ENCODE measurements at regions not wholly inside any gene's neighbourhood (a gene's known extent, or its start where the extent isn't known, plus 50 kb on each side); places are given as distances from the start of the nearest gene placed in this dataset.

DNA sequence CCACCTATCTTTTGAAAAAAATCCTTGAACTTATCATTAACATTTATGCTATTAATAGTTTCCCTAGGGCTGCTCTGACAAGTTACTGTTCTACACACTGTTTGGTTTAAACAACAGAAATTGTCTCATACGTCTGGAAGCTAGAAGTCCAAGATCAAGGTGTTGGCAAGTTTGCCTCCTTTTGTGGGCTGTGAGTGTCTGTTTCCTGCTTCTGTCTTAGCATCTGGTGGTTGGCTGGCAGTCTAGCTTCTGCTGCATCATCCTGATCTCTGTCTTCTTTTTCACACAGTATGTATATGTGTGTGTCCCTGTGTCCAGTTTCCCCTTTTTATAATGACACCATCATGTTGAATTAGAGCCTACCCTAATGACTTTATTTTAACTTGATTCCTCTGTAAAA lies 154.8 kb downstream of the RPS12 start:
- no peak overlapping the region for H3K27ac ChIP-seq (ENCODE audit: low read depth in 2 of 2, low read length in 2 of 2)
- H3K9me3 ChIP-seq (ENCODE audit: control insufficient read depth in 2 of 2, low read length in 2 of 2): no peaks in the 10 kb centered on the region
- H3K36me3 ChIP-seq (ENCODE audit: control insufficient read depth in 2 of 2, insufficient read depth in 2 of 2, low read length in 2 of 2): no peaks in the 10 kb centered on the region
- H3K4me3 ChIP-seq (ENCODE audit: low read length in 2 of 2): no peak overlapping the region
- no peaks in the 10 kb centered on the region for H3K27me3 ChIP-seq (ENCODE audit: control insufficient read depth in 2 of 2, insufficient read depth in 2 of 2, low read length in 2 of 2)
- H3K9ac ChIP-seq (ENCODE audit: low read depth in 1 of 2, low read length in 2 of 2): no peak overlapping the region
- no peaks in the 10 kb centered on the region for H3K4me1 ChIP-seq (ENCODE audit: control insufficient read depth in 2 of 2, insufficient read depth in 2 of 2, low read length in 2 of 2)

DNA sequence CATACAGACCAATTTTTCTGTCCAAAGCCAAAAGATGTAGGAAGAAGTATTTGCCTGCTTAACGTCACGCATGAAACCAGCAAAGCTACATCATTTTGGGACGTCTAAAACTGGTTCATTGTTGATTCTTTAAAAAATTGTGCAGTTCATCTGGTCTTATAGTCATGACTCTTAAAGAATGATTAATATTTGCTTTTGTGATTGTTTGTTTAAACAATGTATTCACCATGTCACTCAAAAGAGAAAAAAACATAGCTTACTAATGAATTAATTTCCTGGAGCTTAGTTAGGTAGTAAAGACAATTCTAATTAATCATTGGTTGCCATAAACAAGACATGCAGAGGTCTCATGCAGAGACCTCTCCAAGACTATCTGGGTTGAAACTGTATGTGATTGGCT lies 157.3 kb downstream of the RPS12 start:
- Histone ChIP-seq H3K27me3 (ENCODE audit: control insufficient read depth in 2 of 2, insufficient read depth in 2 of 2, low read length in 2 of 2) (no peaks in the 10 kb centered on the region), H3K9me3 (ENCODE audit: control insufficient read depth in 2 of 2, low read length in 2 of 2) (no peaks in the 10 kb centered on the region), H3K9ac (ENCODE audit: low read depth in 1 of 2, low read length in 2 of 2) (no peak overlapping the region), H3K4me1 (ENCODE audit: control insufficient read depth in 2 of 2, insufficient read depth in 2 of 2, low read length in 2 of 2) (no peaks in the 10 kb centered on the region), H3K27ac (ENCODE audit: low read depth in 2 of 2, low read length in 2 of 2) (no peak overlapping the region), H3K4me3 (ENCODE audit: low read length in 2 of 2) (no peak overlapping the region), H3K36me3 (ENCODE audit: control insufficient read depth in 2 of 2, insufficient read depth in 2 of 2, low read length in 2 of 2) (no peaks in the 10 kb centered on the region)

DNA sequence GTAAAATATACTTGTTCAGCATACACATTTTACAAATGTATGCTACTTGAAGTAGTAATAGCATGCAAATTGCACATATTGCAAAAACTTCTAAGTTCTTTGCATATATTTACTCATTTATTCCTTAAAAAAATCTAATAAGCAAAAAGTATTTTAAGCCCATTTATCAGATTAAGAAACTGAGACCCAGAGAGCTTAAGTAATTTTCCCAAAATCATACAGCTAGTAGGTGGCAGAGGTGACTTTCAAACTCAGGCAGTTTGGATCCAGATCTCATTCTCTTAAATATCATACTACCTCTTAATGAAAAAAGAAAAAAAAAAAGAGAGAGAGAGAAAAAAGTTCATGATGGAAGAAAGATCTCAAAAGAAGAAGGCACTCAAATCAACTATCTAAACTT lies 157.9 kb downstream of the RPS12 start:
- Histone ChIP-seq H3K4me3 (ENCODE audit: low read length in 2 of 2) (no peak overlapping the region), H3K27ac (ENCODE audit: low read depth in 2 of 2, low read length in 2 of 2) (no peak overlapping the region), H3K9ac (ENCODE audit: low read depth in 1 of 2, low read length in 2 of 2) (no peak overlapping the region), H3K9me3 (ENCODE audit: control insufficient read depth in 2 of 2, low read length in 2 of 2) (no peaks in the 10 kb centered on the region), H3K36me3 (ENCODE audit: control insufficient read depth in 2 of 2, insufficient read depth in 2 of 2, low read length in 2 of 2) (no peaks in the 10 kb centered on the region), H3K4me1 (ENCODE audit: control insufficient read depth in 2 of 2, insufficient read depth in 2 of 2, low read length in 2 of 2) (no peaks in the 10 kb centered on the region), H3K27me3 (ENCODE audit: control insufficient read depth in 2 of 2, insufficient read depth in 2 of 2, low read length in 2 of 2) (no peaks in the 10 kb centered on the region)

DNA sequence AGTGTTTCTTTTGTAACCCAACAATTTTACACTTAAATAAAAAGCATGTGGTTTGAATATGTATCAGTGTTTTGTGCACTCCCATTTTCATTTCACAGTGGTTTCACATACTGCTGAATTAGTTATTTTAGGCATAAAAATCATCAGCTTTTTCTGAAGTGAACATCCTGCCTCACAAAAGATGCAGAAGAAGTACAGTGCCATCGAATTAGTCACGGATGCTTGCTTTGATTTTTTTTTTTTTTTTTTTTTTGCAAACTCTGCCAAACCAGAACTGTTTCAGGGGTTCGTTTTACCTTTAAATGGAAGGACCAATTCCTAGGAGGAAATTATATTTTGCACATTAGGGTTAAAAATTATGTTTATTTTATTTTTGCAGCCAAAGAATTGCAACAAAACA lies 158.6 kb downstream of the RPS12 start:
- Histone ChIP-seq H3K4me3 (ENCODE audit: low read length in 2 of 2) (no peak overlapping the region), H3K36me3 (ENCODE audit: control insufficient read depth in 2 of 2, insufficient read depth in 2 of 2, low read length in 2 of 2) (no peaks in the 10 kb centered on the region), H3K27ac (ENCODE audit: low read depth in 2 of 2, low read length in 2 of 2) (no peak overlapping the region), H3K27me3 (ENCODE audit: control insufficient read depth in 2 of 2, insufficient read depth in 2 of 2, low read length in 2 of 2) (no peaks in the 10 kb centered on the region), H3K4me1 (ENCODE audit: control insufficient read depth in 2 of 2, insufficient read depth in 2 of 2, low read length in 2 of 2) (no peaks in the 10 kb centered on the region), H3K9ac (ENCODE audit: low read depth in 1 of 2, low read length in 2 of 2) (no peak overlapping the region), H3K9me3 (ENCODE audit: control insufficient read depth in 2 of 2, low read length in 2 of 2) (no peaks in the 10 kb centered on the region)

DNA sequence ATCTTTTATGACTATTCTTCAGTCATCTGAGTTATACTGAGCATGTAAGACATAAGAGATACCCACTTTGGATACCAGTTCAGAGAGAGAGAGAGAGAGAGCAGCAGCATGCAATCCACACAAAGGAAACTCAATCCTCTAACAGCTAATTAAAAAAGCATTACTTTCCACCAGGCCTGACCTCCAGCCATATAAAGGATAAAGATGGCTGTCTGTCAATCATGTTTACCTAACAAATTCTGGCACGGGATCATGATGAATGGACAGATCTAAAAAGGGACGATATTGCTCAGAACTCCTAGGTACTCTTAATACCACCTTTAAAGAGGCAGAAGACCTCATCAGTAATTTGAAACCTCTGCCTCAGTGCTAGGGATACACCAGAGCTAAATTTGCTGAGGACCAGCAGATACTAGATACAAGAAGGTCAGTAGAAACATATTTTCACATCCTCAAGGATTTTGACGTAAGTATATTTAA lies 159.2 kb downstream of the RPS12 start:
- H3K4me3 ChIP-seq (ENCODE audit: low read length in 2 of 2): no peak overlapping the region
- H3K27ac ChIP-seq (ENCODE audit: low read depth in 2 of 2, low read length in 2 of 2): no peak overlapping the region
- H3K4me1 ChIP-seq (ENCODE audit: control insufficient read depth in 2 of 2, insufficient read depth in 2 of 2, low read length in 2 of 2): no peaks in the 10 kb centered on the region
- H3K27me3 ChIP-seq (ENCODE audit: control insufficient read depth in 2 of 2, insufficient read depth in 2 of 2, low read length in 2 of 2): no peaks in the 10 kb centered on the region
- no peaks in the 10 kb centered on the region for H3K9me3 ChIP-seq (ENCODE audit: control insufficient read depth in 2 of 2, low read length in 2 of 2)
- H3K9ac ChIP-seq (ENCODE audit: low read depth in 1 of 2, low read length in 2 of 2): no peak overlapping the region
- no peaks in the 10 kb centered on the region for H3K36me3 ChIP-seq (ENCODE audit: control insufficient read depth in 2 of 2, insufficient read depth in 2 of 2, low read length in 2 of 2)

DNA sequence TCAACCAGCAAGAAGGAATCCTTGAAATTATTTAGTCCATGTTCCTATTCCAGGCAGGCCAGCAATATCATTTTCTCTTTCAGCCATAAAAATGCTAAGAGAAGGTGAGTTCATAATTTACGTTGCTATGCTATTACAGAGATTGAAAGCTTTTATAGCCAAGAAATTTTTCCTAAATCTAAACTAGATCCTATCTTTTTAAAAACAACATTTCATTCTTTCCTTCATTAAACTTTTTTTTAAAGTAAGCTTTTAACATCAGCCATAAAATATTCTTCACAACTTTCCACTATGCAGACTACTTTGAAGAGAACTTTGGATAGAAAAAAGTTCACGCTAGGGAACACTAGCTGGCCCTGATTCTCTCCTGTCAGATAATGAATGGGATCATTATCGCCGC lies 159.8 kb downstream of the RPS12 start:
- Histone ChIP-seq H3K27ac (ENCODE audit: low read depth in 2 of 2, low read length in 2 of 2) (no peak overlapping the region), H3K36me3 (ENCODE audit: control insufficient read depth in 2 of 2, insufficient read depth in 2 of 2, low read length in 2 of 2) (no peaks in the 10 kb centered on the region), H3K9ac (ENCODE audit: low read depth in 1 of 2, low read length in 2 of 2) (no peak overlapping the region), H3K9me3 (ENCODE audit: control insufficient read depth in 2 of 2, low read length in 2 of 2) (no peaks in the 10 kb centered on the region), H3K4me3 (ENCODE audit: low read length in 2 of 2) (no peak overlapping the region), H3K4me1 (ENCODE audit: control insufficient read depth in 2 of 2, insufficient read depth in 2 of 2, low read length in 2 of 2) (no peaks in the 10 kb centered on the region), H3K27me3 (ENCODE audit: control insufficient read depth in 2 of 2, insufficient read depth in 2 of 2, low read length in 2 of 2) (no peaks in the 10 kb centered on the region)

DNA sequence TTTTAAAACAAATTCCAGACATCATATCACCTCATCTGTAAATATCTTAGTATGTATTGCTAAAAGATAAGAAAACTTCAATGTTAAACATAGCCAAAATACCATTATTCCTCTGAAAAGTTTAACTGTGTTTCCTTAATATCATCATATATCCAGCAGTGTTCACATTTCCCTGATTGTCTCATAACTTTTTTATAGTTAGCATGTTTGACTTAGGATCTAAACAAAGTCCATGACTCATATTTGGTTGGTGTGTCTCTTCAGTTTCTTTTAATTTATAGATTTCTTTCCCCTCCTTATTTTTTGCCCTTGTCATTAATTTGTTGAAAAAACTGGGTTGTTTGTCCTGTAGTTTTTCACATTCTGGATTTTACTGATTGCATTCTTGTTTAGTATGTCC lies 163.0 kb downstream of the RPS12 start:
- Histone ChIP-seq H3K27ac (ENCODE audit: low read depth in 2 of 2, low read length in 2 of 2) (no peak overlapping the region), H3K27me3 (ENCODE audit: control insufficient read depth in 2 of 2, insufficient read depth in 2 of 2, low read length in 2 of 2) (no peaks in the 10 kb centered on the region), H3K9ac (ENCODE audit: low read depth in 1 of 2, low read length in 2 of 2) (no peak overlapping the region), H3K4me1 (ENCODE audit: control insufficient read depth in 2 of 2, insufficient read depth in 2 of 2, low read length in 2 of 2) (no peaks in the 10 kb centered on the region), H3K36me3 (ENCODE audit: control insufficient read depth in 2 of 2, insufficient read depth in 2 of 2, low read length in 2 of 2) (no peaks in the 10 kb centered on the region), H3K9me3 (ENCODE audit: control insufficient read depth in 2 of 2, low read length in 2 of 2) (no peaks in the 10 kb centered on the region), H3K4me3 (ENCODE audit: low read length in 2 of 2) (no peak overlapping the region)

DNA sequence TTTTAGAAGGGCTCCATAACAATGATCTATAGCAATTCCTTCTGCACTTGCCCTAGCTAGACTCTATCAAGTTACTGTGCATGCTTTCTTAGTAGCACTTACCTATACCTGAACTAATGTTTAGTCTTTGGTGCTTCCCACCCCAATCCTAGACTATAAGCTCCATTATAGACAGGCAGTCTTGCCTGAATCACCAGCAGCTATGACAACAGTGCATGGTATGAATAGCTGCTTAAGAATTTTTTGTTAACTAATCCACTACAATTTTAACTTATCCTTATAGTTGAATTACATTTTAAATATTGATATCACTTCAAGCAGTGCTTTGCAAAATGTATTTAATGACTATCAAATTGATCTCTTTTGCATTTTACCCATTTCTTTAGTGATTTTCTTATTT lies 164.3 kb downstream of the RPS12 start:
- Histone ChIP-seq H3K27ac (ENCODE audit: low read depth in 2 of 2, low read length in 2 of 2) (no peak overlapping the region), H3K27me3 (ENCODE audit: control insufficient read depth in 2 of 2, insufficient read depth in 2 of 2, low read length in 2 of 2) (no peaks in the 10 kb centered on the region), H3K9me3 (ENCODE audit: control insufficient read depth in 2 of 2, low read length in 2 of 2) (no peaks in the 10 kb centered on the region), H3K9ac (ENCODE audit: low read depth in 1 of 2, low read length in 2 of 2) (no peak overlapping the region), H3K36me3 (ENCODE audit: control insufficient read depth in 2 of 2, insufficient read depth in 2 of 2, low read length in 2 of 2) (no peaks in the 10 kb centered on the region), H3K4me3 (ENCODE audit: low read length in 2 of 2) (no peak overlapping the region), H3K4me1 (ENCODE audit: control insufficient read depth in 2 of 2, insufficient read depth in 2 of 2, low read length in 2 of 2) (no peaks in the 10 kb centered on the region)

DNA sequence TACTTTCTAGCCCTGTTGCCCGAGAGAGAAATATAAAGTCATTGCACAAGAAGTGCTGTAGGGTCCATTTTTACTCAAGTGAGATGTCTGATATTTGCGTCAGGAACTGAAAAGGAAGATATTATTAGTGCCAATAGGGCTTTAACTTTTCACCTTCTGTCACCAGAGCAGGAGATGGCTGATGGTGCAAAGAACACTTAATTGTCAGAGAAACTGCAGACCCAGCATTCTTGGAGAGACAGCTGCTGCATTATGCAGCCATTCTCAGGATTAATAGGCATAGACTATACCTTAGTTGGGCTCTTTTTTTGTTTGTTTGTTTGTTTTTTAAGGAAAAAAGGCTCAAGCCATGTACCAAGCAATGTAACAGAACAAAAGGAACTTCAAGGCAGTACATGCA lies 179.4 kb downstream of the RPS12 start:
- no peak overlapping the region for H3K27ac ChIP-seq (ENCODE audit: low read depth in 2 of 2, low read length in 2 of 2)
- H3K4me1 ChIP-seq (ENCODE audit: control insufficient read depth in 2 of 2, insufficient read depth in 2 of 2, low read length in 2 of 2): no peaks in the 10 kb centered on the region
- no peaks in the 10 kb centered on the region for H3K36me3 ChIP-seq (ENCODE audit: control insufficient read depth in 2 of 2, insufficient read depth in 2 of 2, low read length in 2 of 2)
- no peaks in the 10 kb centered on the region for H3K9me3 ChIP-seq (ENCODE audit: control insufficient read depth in 2 of 2, low read length in 2 of 2)
- no peak overlapping the region for H3K4me3 ChIP-seq (ENCODE audit: low read length in 2 of 2)
- H3K27me3 ChIP-seq (ENCODE audit: control insufficient read depth in 2 of 2, insufficient read depth in 2 of 2, low read length in 2 of 2): no peaks in the 10 kb centered on the region
- H3K9ac ChIP-seq (ENCODE audit: low read depth in 1 of 2, low read length in 2 of 2): no peak overlapping the region

DNA sequence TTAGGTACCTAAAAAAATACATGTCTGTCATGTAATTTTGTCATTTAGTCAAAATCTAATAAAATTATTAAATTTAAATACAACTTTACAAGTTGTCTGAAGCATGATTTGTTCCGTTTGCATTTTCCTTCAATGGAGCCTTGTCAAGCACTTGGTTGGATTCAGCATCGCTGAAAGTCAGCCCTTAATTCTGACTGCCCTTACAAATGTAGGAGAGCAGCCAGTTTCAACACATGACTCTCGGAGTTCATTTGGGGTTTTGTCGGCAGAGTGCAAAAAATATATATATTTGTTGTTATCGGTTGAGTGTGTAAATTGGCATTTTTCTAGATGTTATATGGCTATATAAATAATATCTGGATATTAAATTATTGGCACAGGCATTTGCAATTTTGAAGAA lies 180.6 kb downstream of the RPS12 start:
- Histone ChIP-seq H3K9me3 (ENCODE audit: control insufficient read depth in 2 of 2, low read length in 2 of 2) (no peaks in the 10 kb centered on the region), H3K4me1 (ENCODE audit: control insufficient read depth in 2 of 2, insufficient read depth in 2 of 2, low read length in 2 of 2) (no peaks in the 10 kb centered on the region), H3K9ac (ENCODE audit: low read depth in 1 of 2, low read length in 2 of 2) (no peak overlapping the region), H3K27me3 (ENCODE audit: control insufficient read depth in 2 of 2, insufficient read depth in 2 of 2, low read length in 2 of 2) (no peaks in the 10 kb centered on the region), H3K4me3 (ENCODE audit: low read length in 2 of 2) (no peak overlapping the region), H3K27ac (ENCODE audit: low read depth in 2 of 2, low read length in 2 of 2) (no peak overlapping the region), H3K36me3 (ENCODE audit: control insufficient read depth in 2 of 2, insufficient read depth in 2 of 2, low read length in 2 of 2) (no peaks in the 10 kb centered on the region)

DNA sequence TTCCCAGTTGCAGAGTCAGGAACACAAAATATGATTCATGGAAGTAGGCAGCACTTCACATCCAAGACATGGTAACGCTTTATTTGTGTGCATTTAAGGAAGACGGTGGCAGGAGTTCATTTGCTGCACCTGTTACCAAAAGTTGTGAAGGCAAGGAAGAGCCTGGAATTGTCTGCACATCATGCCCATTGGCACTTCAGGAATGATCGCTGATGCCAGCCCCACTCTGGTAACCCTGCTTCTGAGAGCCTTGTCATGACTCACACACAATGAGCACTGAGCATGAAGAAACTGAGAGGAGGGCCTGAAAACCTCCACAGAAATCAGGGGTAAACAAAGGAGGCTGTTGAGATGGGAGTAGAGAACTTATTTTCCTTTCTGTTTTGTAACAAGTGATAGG lies 181.1 kb downstream of the RPS12 start:
- Histone ChIP-seq H3K36me3 (ENCODE audit: control insufficient read depth in 2 of 2, insufficient read depth in 2 of 2, low read length in 2 of 2) (no peaks in the 10 kb centered on the region), H3K9me3 (ENCODE audit: control insufficient read depth in 2 of 2, low read length in 2 of 2) (no peaks in the 10 kb centered on the region), H3K27me3 (ENCODE audit: control insufficient read depth in 2 of 2, insufficient read depth in 2 of 2, low read length in 2 of 2) (no peaks in the 10 kb centered on the region), H3K4me1 (ENCODE audit: control insufficient read depth in 2 of 2, insufficient read depth in 2 of 2, low read length in 2 of 2) (no peaks in the 10 kb centered on the region), H3K27ac (ENCODE audit: low read depth in 2 of 2, low read length in 2 of 2) (no peak overlapping the region), H3K9ac (ENCODE audit: low read depth in 1 of 2, low read length in 2 of 2) (no peak overlapping the region), H3K4me3 (ENCODE audit: low read length in 2 of 2) (no peak overlapping the region)
